Vagina (tissue), 2 donors: ENCODE measurements at regions not wholly inside any gene's neighbourhood (a gene's known extent, or its start where the extent isn't known, plus 50 kb on each side); places are given as distances from the start of the nearest gene placed in this dataset.

Source experiments
- POLR2A ChIP-seq, 2 donors: fragments of 450-650 bp; IDR thresholded peaks; one replicate each; pipeline ENCODE4 v1.6.1; 2017; ENCODE audit warnings: antibody characterized with exemption in 2 of 2, mild to moderate bottlenecking in 2 of 2, moderate library complexity in 2 of 2
- POLR2AphosphoS5 ChIP-seq, 2 donors: sonication (generic); formaldehyde crosslinking; IDR thresholded peaks; one replicate each; pipeline ENCODE4 v1.9.0; 2017; ENCODE audit warnings: antibody characterized with exemption in 2 of 2, mild to moderate bottlenecking in 2 of 2, low read depth in 1 of 2; ENCODE audit not compliant: insufficient read depth in 1 of 2
- TF ChIP-seq, protein P1 (sequence below), 3 experiments: fragments of 450-650 bp in 2 of 3; fragments of 200-600 bp in 1 of 3; sonication (generic) in 1 of 3; IDR thresholded peaks; one replicate each; pipeline ENCODE4 v1.5.1; 2017 to 2019; ENCODE audit warnings: antibody characterized with exemption in 3 of 3, mild to moderate bottlenecking in 2 of 3, moderate library complexity in 2 of 3

- TF ChIP-seq, protein P1, sequence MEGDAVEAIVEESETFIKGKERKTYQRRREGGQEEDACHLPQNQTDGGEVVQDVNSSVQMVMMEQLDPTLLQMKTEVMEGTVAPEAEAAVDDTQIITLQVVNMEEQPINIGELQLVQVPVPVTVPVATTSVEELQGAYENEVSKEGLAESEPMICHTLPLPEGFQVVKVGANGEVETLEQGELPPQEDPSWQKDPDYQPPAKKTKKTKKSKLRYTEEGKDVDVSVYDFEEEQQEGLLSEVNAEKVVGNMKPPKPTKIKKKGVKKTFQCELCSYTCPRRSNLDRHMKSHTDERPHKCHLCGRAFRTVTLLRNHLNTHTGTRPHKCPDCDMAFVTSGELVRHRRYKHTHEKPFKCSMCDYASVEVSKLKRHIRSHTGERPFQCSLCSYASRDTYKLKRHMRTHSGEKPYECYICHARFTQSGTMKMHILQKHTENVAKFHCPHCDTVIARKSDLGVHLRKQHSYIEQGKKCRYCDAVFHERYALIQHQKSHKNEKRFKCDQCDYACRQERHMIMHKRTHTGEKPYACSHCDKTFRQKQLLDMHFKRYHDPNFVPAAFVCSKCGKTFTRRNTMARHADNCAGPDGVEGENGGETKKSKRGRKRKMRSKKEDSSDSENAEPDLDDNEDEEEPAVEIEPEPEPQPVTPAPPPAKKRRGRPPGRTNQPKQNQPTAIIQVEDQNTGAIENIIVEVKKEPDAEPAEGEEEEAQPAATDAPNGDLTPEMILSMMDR (IDR thresholded peaks at IDR 0.05) = no peak
- TF ChIP-seq POLR2AphosphoS5 (IDR thresholded peaks at IDR 0.05; ENCODE audit: insufficient read depth in 1 of 2, low read depth in 1 of 2) (no peak), POLR2A (IDR thresholded peaks at IDR 0.05) (no peak)
Observed at GRCh38 chr7:54897891-54898290, 120.9 kb upstream of the EGFR start.
